ENCODE measurements at regions not wholly inside any gene's neighbourhood (a gene's known extent, or its start where the extent isn't known, plus 50 kb on each side); places are given as distances from the start of the nearest gene placed in this dataset.

DNA sequence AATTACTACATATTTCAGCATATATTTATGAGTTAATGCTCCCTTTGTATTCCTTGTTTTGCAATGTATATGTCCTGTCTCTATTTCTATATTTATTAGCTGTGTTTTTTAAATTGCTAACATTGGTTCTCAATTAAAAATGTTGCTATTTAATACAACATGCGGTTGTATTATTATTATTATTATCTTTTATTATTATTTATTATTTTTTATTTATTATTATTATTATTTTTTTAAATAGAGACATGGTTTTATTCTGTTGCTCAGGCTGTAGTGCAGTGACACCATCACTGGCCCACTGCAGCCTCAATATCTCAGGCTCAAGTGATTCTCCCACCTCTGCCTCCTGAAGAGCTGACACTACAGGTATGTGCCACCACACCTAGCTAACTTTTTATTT lies 1005.9 kb upstream of the ADGRL3 start:
- no peaks in the 10 kb centered on the region for H3K4me1 ChIP-seq (replicated peaks in 1 of 2)
- 0 to 100% (median 85%) methylated on average over 1 of the region's 1 CpG; no CpG with 5 or more reads in 1 of the 10 experiments for WGBS, 10 experiments
- no peak for ATAC-seq (replicated peaks in 6 of 8)
- no peak overlapping the region for H3K4me3 ChIP-seq
- no peak overlapping the region for H3K27ac ChIP-seq
- in situ Hi-C loops (cut with MboI; ENCODE audit: low pct_unique_long_range_greater_than_20kb in 2 of 9, low sequenced_read_pairs in 9 of 9, unreplicated experiment in 9 of 9), result no loop called here

DNA sequence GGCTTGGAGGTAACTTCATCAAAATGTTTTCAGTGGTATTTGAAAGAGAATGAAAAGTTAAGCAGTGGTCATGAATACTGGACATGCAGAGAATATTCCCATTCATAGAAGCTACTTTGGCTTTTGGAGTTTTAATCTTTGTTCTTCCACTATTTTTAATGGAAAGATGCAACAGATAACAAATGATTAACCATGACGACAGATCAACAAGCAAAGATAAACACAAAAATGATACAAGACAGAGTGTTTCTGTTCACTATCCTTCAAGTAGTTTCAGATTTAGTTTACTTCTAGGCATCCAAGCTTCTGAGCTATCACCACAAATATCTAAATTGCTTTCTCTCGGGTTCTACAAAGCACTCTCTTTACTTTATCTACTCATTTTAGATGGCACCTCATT lies 1004.9 kb upstream of the ADGRL3 start:
- in situ Hi-C loops (cut with MboI; ENCODE audit: low pct_unique_long_range_greater_than_20kb in 2 of 9, low sequenced_read_pairs in 9 of 9, unreplicated experiment in 9 of 9), result no loop called here
- 0 to 100% (median 82%) methylated on average over 1 to 2 of the region's 2 CpGs; no CpG with 5 or more reads in 1 of the 10 experiments for WGBS, 10 experiments
- no peaks in the 10 kb centered on the region for H3K4me1 ChIP-seq (replicated peaks in 1 of 2)

DNA sequence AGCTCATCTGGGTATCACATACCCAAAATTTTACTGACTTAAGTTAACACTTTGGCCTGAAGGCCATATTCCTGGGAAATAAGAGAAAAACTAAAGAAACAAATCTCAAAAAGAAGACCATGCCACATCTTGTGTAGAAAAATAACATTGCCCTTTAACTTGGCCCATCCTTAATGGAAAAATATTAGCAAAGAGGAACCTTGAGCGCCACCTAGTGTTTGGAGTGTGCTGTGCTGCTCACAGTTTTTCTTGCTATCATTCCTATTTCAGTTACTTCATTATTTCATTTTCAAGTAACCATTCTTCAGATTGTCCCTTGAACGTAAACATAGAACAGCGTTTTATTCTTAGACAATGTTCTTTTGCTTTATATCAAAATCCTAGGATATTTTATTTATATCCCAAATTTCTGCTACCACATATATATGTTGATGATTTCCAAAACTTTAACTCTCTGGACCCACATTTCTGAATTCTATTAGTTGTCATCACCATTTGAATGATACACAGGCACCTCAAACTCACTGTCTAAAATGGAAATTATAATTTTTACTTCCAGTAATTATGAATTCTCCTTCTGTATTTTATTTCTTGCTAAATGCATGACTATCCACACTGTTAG lies 999.0 kb upstream of the ADGRL3 start:
- peak in 4 of 8 experiments; percentile 52 to 72 (median 56) for ATAC-seq (replicated peaks in 6 of 8)
- in situ Hi-C loops (cut with MboI; ENCODE audit: low pct_unique_long_range_greater_than_20kb in 2 of 9, low sequenced_read_pairs in 9 of 9, unreplicated experiment in 9 of 9), result no loop called here
- no peak overlapping the region for H3K27ac ChIP-seq
- H3K4me1 ChIP-seq (replicated peaks in 1 of 2), result no peaks in the 10 kb centered on the region
- no peak overlapping the region for H3K4me3 ChIP-seq
- WGBS, 10 experiments, result 0 to 20% (median 8%) methylated on average over 1 to 3 of the region's 3 CpGs

More for the DNA sequence above, 1004.9 kb upstream of the ADGRL3 start:
- no peak overlapping the region for H3K4me3 ChIP-seq
- no peak overlapping the region for H3K27ac ChIP-seq
- ATAC-seq (replicated peaks in 6 of 8), result no peak

DNA sequence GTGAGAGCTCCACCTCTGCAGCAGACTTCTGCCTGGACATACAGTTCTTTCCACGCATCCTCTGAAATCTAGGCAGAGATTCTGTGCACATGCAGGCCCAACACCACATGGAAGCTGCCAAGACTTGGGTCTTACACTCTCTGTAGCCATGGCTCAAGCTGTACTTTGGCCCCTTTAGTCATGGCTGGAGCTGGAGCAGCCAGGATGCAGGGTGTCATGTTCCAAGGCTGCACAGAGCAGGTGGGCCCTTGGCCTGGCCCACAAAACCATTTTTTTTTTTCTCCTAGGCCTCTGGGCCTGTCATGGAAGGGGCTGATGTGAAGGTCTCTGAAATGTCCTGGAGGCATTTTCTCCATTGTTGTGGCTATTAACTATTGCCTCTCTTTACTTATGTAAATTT lies 990.5 kb upstream of the ADGRL3 start:
- no peaks in the 10 kb centered on the region for H3K4me1 ChIP-seq (replicated peaks in 1 of 2)
- in situ Hi-C loops (cut with MboI; ENCODE audit: low pct_unique_long_range_greater_than_20kb in 2 of 9, low sequenced_read_pairs in 9 of 9, unreplicated experiment in 9 of 9), result no loop called here
- 0 to 100% methylated on average over 1 of the region's 1 CpG; no CpG with 5 or more reads in 8 of the 10 experiments for WGBS, 10 experiments
- no peak for ATAC-seq (replicated peaks in 6 of 8)
- no peak overlapping the region for H3K27ac ChIP-seq
- H3K4me3 ChIP-seq, result no peak overlapping the region

DNA sequence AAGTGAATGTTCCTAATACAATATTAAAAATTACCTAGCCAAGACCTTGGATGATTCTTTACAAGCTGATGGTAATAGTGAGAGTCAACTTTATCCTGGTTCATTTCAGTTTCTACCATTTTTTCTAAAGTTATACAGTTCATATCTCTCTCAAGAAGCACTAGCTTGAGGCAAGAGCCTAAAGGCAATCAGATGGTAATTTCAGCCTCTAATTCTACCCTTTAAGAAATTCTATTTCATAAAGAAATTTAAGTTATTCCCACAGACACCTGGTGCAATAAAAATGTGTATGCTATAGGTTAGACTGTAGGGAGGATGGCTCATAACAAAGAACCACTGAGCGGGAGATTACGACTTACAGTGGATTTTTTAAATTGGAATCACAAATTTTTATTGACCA lies 984.2 kb upstream of the ADGRL3 start:
- WGBS, 10 experiments, result 80 to 100% (median 97%) methylated on average over 2 of the region's 2 CpGs; no CpG with 5 or more reads in 3 of the 10 experiments
- Histone ChIP-seq H3K4me3 (no peak overlapping the region), H3K4me1 (replicated peaks in 1 of 2) (no peaks in the 10 kb centered on the region), H3K27ac (no peak overlapping the region)
- in situ Hi-C loops (cut with MboI; ENCODE audit: low pct_unique_long_range_greater_than_20kb in 2 of 9, low sequenced_read_pairs in 9 of 9, unreplicated experiment in 9 of 9), result no loop called here
- ATAC-seq (replicated peaks in 6 of 8), result no peak

DNA sequence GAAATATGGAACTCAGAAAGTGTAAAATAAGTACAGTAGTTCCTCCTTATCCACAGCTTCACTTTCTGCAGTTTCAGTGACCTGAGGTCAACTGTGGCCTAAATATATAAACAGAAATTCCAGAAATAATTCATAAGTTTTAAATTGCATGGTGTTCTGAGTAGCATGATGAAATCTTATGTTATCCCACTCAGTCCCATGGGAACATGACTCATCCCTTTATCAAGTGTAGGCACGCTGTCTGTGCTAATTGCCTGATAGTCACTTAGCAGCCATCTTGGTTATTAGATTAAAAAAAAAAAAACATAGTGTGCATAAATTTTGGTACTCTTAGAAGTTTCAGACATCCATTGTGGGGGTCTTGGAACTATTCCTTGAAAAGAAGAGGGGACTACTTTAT lies 983.4 kb upstream of the ADGRL3 start:
- in situ Hi-C loops (cut with MboI; ENCODE audit: low pct_unique_long_range_greater_than_20kb in 2 of 9, low sequenced_read_pairs in 9 of 9, unreplicated experiment in 9 of 9), result no loop called here

DNA sequence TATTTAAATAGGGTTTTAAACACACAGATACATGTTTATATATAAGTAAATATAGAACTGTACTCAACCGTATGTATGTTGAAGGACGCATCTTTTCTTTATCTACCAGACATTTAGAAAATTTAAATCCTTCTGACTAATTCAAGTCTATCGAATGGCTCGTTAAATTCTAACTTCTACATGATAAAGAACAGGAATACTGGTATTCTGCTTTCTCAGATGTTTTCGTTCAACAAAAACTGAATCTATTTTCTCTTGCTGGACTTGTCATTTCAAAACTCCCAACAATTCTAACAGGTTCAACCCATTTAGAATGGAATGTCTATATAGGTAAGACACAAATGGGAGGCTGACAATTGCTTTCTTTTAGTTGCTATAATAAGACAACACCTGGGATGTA lies 978.3 kb upstream of the ADGRL3 start:
- no peak overlapping the region for H3K27ac ChIP-seq
- H3K4me3 ChIP-seq, result no peak overlapping the region
- H3K4me1 ChIP-seq (replicated peaks in 1 of 2), result no peaks in the 10 kb centered on the region
- in situ Hi-C loops (cut with MboI; ENCODE audit: low pct_unique_long_range_greater_than_20kb in 2 of 9, low sequenced_read_pairs in 9 of 9, unreplicated experiment in 9 of 9), result no loop called here
- no peak for ATAC-seq (replicated peaks in 6 of 8)
- 19 to 98% (median 81%) methylated on average over 3 to 5 of the region's 5 CpGs for WGBS, 10 experiments

More for the DNA sequence above, 983.4 kb upstream of the ADGRL3 start:
- Histone ChIP-seq H3K4me3 (no peak overlapping the region), H3K4me1 (replicated peaks in 1 of 2) (no peaks in the 10 kb centered on the region), H3K27ac (no peak overlapping the region)
- 0 to 100% (median 60%) methylated on average over 1 of the region's 1 CpG; no CpG with 5 or more reads in 3 of the 10 experiments for WGBS, 10 experiments
- ATAC-seq (replicated peaks in 6 of 8), result peak in 6 of 8 experiments; percentile 37 to 92 (median 70)

DNA sequence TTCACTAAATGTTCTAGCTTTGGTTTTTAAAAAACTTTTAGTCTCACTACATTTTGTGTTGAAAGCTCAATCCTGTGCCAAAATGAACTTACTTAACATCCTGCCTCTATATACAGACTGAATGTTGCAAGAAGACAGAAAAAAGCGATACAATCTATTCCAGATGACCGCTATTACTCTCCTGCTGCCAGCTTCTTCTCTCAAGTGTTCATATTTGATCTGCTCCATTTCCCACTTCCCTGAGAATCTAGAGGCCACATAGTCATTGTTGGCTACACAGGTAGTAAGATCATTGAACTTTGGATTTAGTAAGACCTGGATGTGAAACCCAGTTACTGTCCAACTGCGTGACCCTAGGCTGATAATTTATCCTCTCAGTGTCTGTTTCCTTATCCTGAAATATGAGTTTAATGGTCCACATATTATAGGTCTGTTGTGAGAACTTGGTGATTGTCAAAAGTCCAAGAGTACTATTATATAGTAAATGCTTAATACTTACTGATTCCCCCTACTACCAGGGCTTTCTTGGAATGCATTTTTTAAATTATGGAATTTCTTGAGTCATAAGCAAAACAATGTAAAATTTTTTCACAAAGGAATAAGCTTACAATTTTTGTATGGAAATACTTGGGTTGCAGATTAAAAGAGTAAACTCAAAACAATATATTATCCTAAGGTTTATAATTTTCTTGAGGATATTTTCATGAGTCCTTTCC lies 976.8 kb upstream of the ADGRL3 start:
- Histone ChIP-seq H3K4me3 (no peak overlapping the region), H3K27ac (no peak overlapping the region), H3K4me1 (replicated peaks in 1 of 2) (no peaks in the 10 kb centered on the region)
- in situ Hi-C loops (cut with MboI; ENCODE audit: low pct_unique_long_range_greater_than_20kb in 2 of 9, low sequenced_read_pairs in 9 of 9, unreplicated experiment in 9 of 9), result no loop called here
- ATAC-seq (replicated peaks in 6 of 8), result peak in 1 of 8 experiments; percentile 18
- WGBS, 10 experiments, result 0 to 100% (median 54%) methylated on average over 1 to 3 of the region's 3 CpGs; no CpG with 5 or more reads in 2 of the 10 experiments

DNA sequence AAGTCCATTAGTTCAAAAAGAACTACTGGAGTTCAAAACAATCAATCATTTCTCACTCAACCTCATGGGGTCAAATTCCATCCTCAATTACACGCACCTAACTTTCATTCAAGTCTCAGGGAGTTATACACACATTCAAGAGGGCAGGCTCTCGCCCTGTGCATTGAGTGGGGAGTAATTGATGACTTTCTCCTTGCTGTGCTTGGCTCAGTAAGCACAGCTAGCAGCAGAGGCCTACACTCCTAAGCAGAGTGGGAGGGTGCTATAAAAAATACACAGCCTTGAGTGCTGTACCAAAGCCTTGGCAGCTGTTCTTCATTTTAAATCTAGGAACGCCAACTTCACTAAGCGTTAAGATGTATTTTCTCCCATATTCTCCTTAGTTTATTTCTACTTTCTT lies 958.3 kb upstream of the ADGRL3 start:
- H3K4me1 ChIP-seq (replicated peaks in 1 of 2), result peaks cover 0 to 5% of the 10 kb centered on the region in 2 donors

DNA sequence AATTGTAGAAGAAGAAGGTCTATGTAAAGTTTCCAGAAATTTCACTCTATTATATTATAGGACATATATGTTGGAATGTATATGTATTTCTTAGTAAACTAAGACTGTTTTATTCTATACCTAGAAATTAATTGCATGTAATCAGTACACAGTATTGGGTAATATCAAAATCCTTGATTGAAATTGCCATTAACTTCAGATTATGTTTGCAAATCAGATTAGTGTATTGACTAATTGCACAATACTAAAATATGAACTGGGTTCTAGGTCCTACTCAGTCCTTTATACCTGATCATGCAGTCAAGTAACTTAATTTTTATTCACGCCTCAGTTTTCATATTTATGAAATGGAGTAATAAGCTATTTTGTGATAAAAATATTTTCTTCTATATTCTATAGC lies 950.3 kb upstream of the ADGRL3 start:
- H3K27ac ChIP-seq, result no peak overlapping the region
- ATAC-seq (replicated peaks in 6 of 8), result no peak
- in situ Hi-C loops (cut with MboI; ENCODE audit: low pct_unique_long_range_greater_than_20kb in 2 of 9, low sequenced_read_pairs in 9 of 9, unreplicated experiment in 9 of 9), result no loop called here
- no peaks in the 10 kb centered on the region for H3K4me1 ChIP-seq (replicated peaks in 1 of 2)
- WGBS, 10 experiments, result 11 to 100% (median 100%) methylated on average over 1 of the region's 1 CpG; no CpG with 5 or more reads in 2 of the 10 experiments
- H3K4me3 ChIP-seq, result no peak overlapping the region

More for the DNA sequence above, 958.3 kb upstream of the ADGRL3 start:
- in situ Hi-C loops (cut with MboI; ENCODE audit: low pct_unique_long_range_greater_than_20kb in 2 of 9, low sequenced_read_pairs in 9 of 9, unreplicated experiment in 9 of 9), result no loop called here
- Histone ChIP-seq H3K27ac (no peak overlapping the region), H3K4me3 (no peak overlapping the region)
- peak in 6 of 8 experiments; percentile 70 to 100 (median 100) for ATAC-seq (replicated peaks in 6 of 8)
- 0 to 49% (median 29%) methylated on average over 1 to 4 of the region's 4 CpGs; no CpG with 5 or more reads in 1 of the 10 experiments for WGBS, 10 experiments

DNA sequence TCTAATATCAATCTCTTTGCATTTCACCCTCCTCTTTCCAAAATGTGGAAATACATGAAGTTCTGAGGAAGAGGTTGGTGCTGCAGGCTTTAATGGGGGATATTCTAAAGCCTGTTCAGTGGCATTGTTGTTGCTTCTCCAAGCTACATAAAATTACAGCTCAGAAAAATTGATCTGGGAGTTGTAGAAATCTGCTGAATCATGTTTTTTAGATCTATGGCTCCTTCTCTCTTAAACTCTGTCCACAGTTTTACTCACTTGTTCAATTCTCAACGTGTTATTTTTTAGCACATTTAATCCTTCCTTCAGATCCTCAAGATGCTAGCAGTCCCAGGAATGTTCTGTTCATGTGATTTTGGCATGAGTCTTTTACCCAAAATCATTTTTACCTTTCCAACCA lies 949.5 kb upstream of the ADGRL3 start:
- H3K27ac ChIP-seq, result no peak overlapping the region
- no peak overlapping the region for H3K4me3 ChIP-seq
- in situ Hi-C loops (cut with MboI; ENCODE audit: low pct_unique_long_range_greater_than_20kb in 2 of 9, low sequenced_read_pairs in 9 of 9, unreplicated experiment in 9 of 9), result no loop called here
- WGBS, 10 experiments, result 8 to 100% (median 88%) methylated on average over 1 of the region's 1 CpG; no CpG with 5 or more reads in 3 of the 10 experiments
- ATAC-seq (replicated peaks in 6 of 8), result no peak
- no peaks in the 10 kb centered on the region for H3K4me1 ChIP-seq (replicated peaks in 1 of 2)

DNA sequence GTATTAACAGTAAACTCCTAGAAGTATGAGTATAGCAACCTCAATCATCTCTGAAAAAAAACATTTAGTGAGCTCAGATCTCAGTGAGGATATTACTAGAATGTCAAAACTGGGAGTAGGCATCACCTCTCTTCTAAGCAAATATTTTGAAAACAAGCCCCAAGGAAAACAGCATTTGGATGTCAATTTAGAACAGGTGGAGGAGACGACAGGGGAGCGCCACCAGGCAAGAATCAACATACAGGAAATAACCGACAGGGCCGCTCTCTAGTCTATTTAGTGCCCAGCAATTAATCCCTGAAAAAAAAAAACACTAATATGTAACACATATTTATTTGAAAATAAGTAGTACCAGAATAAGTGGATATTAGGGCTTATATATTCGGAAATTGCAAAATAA lies 940.3 kb upstream of the ADGRL3 start:
- WGBS, 10 experiments, result 25 to 100% (median 79%) methylated on average over 1 to 5 of the region's 5 CpGs; no CpG with 5 or more reads in 1 of the 10 experiments
- ATAC-seq (replicated peaks in 6 of 8), result no peak
- in situ Hi-C loops (cut with MboI; ENCODE audit: low pct_unique_long_range_greater_than_20kb in 2 of 9, low sequenced_read_pairs in 9 of 9, unreplicated experiment in 9 of 9), result no loop called here
- Histone ChIP-seq H3K4me3 (no peak overlapping the region), H3K27ac (no peak overlapping the region), H3K4me1 (replicated peaks in 1 of 2) (no peaks in the 10 kb centered on the region)

DNA sequence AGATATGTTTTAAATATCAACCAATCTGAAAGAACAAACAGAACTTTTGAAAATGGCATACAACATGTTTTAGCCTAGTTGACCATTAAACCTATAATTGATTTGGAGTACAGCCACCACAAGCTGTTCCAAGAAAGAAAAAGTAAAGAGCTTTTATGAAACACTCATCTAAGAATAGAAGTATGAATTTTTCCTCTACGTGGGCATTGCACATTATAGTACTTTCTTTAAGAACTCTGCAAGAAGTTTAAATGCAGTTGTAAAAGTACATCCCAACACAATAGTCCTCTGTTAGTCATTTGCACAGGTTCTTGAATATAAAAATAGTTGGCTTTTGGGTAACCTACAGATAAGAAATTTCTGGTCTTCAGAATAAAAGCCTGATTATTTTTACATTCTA lies 933.6 kb upstream of the ADGRL3 start:
- ATAC-seq (replicated peaks in 6 of 8), result no peak
- H3K4me3 ChIP-seq, result no peak overlapping the region

More for the DNA sequence above, 933.6 kb upstream of the ADGRL3 start:
- in situ Hi-C loops (cut with MboI; ENCODE audit: low pct_unique_long_range_greater_than_20kb in 2 of 9, low sequenced_read_pairs in 9 of 9, unreplicated experiment in 9 of 9), result no loop called here
- Histone ChIP-seq H3K27ac (no peak overlapping the region), H3K4me1 (replicated peaks in 1 of 2) (no peaks in the 10 kb centered on the region)
- 0 to 82% (median 60%) methylated on average over 1 of the region's 1 CpG; no CpG with 5 or more reads in 3 of the 10 experiments for WGBS, 10 experiments
